A673 (cell line): ENCODE measurements at regions not wholly inside any gene's neighbourhood (a gene's known extent, or its start where the extent isn't known, plus 50 kb on each side); places are given as distances from the start of the nearest gene placed in this dataset.

Experiments
- CTCF ChIP-seq: fragments of 300-800, 200-600 bp; sonication (generic); conservative IDR thresholded peaks from 2 replicates; pipeline ENCODE4 v1.5.1; 2017; ENCODE audit warnings: low read depth, mild to moderate bottlenecking, antibody characterized with exemption, low read length, moderate library complexity, mixed read lengths
- EZH2 ChIP-seq: fragments of 200-600 bp; sonication (generic); IDR thresholded peaks from 2 replicates; pipeline ENCODE4 v1.6.1; 2017; ENCODE audit warnings: borderline replicate concordance, low read depth, mild to moderate bottlenecking, mixed read lengths, antibody characterized with exemption, low read length; ENCODE audit not compliant: poor library complexity, severe bottlenecking

- TF ChIP-seq CTCF (no peak), EZH2 (no peak)
These were observed 123.4 kb downstream of the OLFM1 start for GRCh38 chr9:135210676-135211523.
